Stomach (tissue), 8 donors: ENCODE measurements at regions not wholly inside any gene's neighbourhood (a gene's known extent, or its start where the extent isn't known, plus 50 kb on each side); places are given as distances from the start of the nearest gene placed in this dataset.
A peak's percentile ranks its signal among the peaks of the same experiment; 100 is the strongest.

Experiments
- DNase-seq, 2 donors: peaks; one replicate each; pipeline versions ENCODE4 v3.0.0 to v3.0.0-alpha.2; 2013 to 2019
- H3K27ac ChIP-seq, 5 donors: fragments of 200-600 bp in 4 of 5; sonication (generic) in 4 of 5; one replicate each; pipeline ENCODE4 v1.5.1; 2013 to 2019; ENCODE audit warnings: mild to moderate bottlenecking in 1 of 5, moderate library complexity in 1 of 5
- H3K27me3 ChIP-seq, 3 donors: fragments of 200-600 bp; sonication (generic); one replicate each; pipeline ENCODE4 v1.5.1; 2017 to 2019; ENCODE audit warnings: mixed run types in 1 of 3
- H3K36me3 ChIP-seq, 4 donors: fragments of 200-600 bp; sonication (generic); 1 replicate in 3 of 4; 2 replicates in 1 of 4; pipeline ENCODE4 v1.5.1; 2016 to 2019
- H3K4me1 ChIP-seq, 4 donors: fragments of 200-600 bp; sonication (generic); one replicate each; pipeline ENCODE4 v1.5.1; 2016 to 2019
- H3K4me3 ChIP-seq, 4 donors: fragments of 200-600 bp; sonication (generic) in 3 of 4; one replicate each; pipeline ENCODE4 v1.5.1; 2016 to 2019; ENCODE audit warnings: mild to moderate bottlenecking in 1 of 4
- H3K9me3 ChIP-seq, 4 donors: fragments of 200-600 bp; sonication (generic); one replicate each; pipeline ENCODE4 v1.5.1; 2016 to 2019
- EP300 ChIP-seq: sonication (generic); formaldehyde crosslinking; IDR thresholded peaks from one replicate; pipeline ENCODE4 v1.6.1; 2017; ENCODE audit warnings: antibody characterized with exemption
- POLR2A ChIP-seq, 4 donors: fragments of 450-650 bp; IDR thresholded peaks; one replicate each; pipeline ENCODE4 v1.6.1; 2016; ENCODE audit warnings: antibody characterized with exemption in 4 of 4, control low read depth in 2 of 4, mild to moderate bottlenecking in 1 of 4, moderate library complexity in 1 of 4
- POLR2AphosphoS5 ChIP-seq, 3 donors: sonication (generic); formaldehyde crosslinking; IDR thresholded peaks; one replicate each; pipeline ENCODE4 v1.6.1; 2016; ENCODE audit warnings: antibody characterized with exemption in 3 of 3
- WGBS, 5 donors: extraction: QIAGEN DNeasy Blood & Tissue Kit in 3 of 5; methylation state at CpG; one replicate each; pipeline versions ENCODE4 v1.1.5 to v1.1.7; 2013 to 2018; 5-methylcytosine and 5-hydroxymethylcytosine counted together
- intact Hi-C: fragments of 100-400 bp; cut with DNase I; formaldehyde crosslinking; loops from one replicate; pipeline ENCODE4 v1.15.1; 2023; ENCODE audit warnings: low total_unique reads
- TF ChIP-seq, protein P1 (sequence below), 7 experiments: fragments of 450-650 bp in 4 of 7; fragments of 200-600 bp in 3 of 7; sonication (generic) in 3 of 7; IDR thresholded peaks; one replicate each; pipeline ENCODE4 v1.5.1; 2016 to 2019; ENCODE audit warnings: antibody characterized with exemption in 7 of 7, control low read depth in 2 of 7, mild to moderate bottlenecking in 1 of 7
- donor health status: healthy with polysubstance abuse.
- donor health status: Bipolar disorder and iron deficiency.
- donor health status: healthy.

GRCh38 chr6:113412589-113413357, 444.4 kb upstream of the MARCKS start:
- H3K4me1 ChIP-seq, result peaks cover 0 to 27% (median 12%) of the 10 kb centered on the region in 4 donors
- no peaks in the 10 kb centered on the region for H3K9me3 ChIP-seq
- DNase-seq, result no peak
- no peak overlapping the region for H3K4me3 ChIP-seq
- no peak for TF ChIP-seq POLR2A (IDR thresholded peaks at IDR 0.05)
- TF ChIP-seq, protein P1, sequence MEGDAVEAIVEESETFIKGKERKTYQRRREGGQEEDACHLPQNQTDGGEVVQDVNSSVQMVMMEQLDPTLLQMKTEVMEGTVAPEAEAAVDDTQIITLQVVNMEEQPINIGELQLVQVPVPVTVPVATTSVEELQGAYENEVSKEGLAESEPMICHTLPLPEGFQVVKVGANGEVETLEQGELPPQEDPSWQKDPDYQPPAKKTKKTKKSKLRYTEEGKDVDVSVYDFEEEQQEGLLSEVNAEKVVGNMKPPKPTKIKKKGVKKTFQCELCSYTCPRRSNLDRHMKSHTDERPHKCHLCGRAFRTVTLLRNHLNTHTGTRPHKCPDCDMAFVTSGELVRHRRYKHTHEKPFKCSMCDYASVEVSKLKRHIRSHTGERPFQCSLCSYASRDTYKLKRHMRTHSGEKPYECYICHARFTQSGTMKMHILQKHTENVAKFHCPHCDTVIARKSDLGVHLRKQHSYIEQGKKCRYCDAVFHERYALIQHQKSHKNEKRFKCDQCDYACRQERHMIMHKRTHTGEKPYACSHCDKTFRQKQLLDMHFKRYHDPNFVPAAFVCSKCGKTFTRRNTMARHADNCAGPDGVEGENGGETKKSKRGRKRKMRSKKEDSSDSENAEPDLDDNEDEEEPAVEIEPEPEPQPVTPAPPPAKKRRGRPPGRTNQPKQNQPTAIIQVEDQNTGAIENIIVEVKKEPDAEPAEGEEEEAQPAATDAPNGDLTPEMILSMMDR (IDR thresholded peaks at IDR 0.05), result no peak
- no peak for TF ChIP-seq POLR2AphosphoS5 (IDR thresholded peaks at IDR 0.05)
- no peak for TF ChIP-seq EP300
- H3K27me3 ChIP-seq, result no peaks in the 10 kb centered on the region
- 92 to 99% (median 95%) methylated on average over 1 of the region's 1 CpG for WGBS, 5 donors
- H3K27ac ChIP-seq, result no peak overlapping the region
- H3K36me3 ChIP-seq, result no peaks in the 10 kb centered on the region
- intact Hi-C loops, result no loop called here

DNA sequence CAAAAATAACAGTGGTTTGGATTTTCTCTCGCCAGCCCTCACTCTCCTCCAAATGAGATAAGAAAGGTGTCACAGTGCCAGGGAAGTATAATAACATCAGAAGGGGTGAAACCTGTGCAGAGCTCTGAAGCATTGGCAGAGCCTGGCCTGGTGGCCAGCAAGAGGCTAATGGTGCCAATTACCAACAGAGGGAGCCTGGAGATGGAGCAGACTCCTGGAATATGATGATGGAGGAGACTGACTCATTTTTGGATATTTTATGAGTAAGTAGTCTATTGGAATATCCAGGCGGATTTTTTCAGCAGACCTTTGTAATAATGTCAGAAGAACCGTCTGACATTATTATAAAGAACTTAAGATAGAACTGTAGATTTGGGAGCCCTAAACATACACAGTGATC, 442.6 kb upstream of the MARCKS start:
- Histone ChIP-seq H3K27me3 (no peaks in the 10 kb centered on the region), H3K9me3 (no peaks in the 10 kb centered on the region), H3K36me3 (no peaks in the 10 kb centered on the region), H3K4me3 (no peak overlapping the region), H3K4me1 (peaks cover 0 to 27% (median 12%) of the 10 kb centered on the region in 4 donors), H3K27ac (no peak overlapping the region)
- WGBS, 5 donors, result 21 to 41% (median 25%) methylated on average over 3 of the region's 3 CpGs
- peak; percentile 54 to 59 for DNase-seq
- TF ChIP-seq POLR2AphosphoS5 (IDR thresholded peaks at IDR 0.05) (peak in 1 of 3 donors; percentile 13), POLR2A (IDR thresholded peaks at IDR 0.05) (no peak)
- TF ChIP-seq, protein P1 (IDR thresholded peaks at IDR 0.05), result peak in 5 of 7 experiments; percentile 9 to 57 (median 32)
- intact Hi-C loops, result no loop called here

DNA sequence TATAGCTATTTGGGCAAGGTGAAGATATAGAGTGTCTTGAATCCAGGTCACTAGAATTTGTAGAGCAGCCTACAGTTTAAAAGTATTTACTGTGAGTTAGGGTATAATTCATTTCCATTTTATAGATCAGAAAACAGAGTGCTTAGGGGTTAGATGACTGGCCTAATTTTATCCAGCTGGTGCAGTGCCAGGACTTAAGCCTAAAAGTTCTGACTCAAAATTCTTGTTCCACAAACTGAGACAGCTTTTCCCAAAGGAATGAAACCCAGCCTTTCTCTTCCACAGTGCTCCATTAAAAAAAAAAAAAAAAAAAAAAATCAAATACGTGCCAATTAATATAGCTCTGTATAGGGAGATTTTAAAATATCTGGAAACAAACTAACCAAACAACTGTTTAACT, 441.0 kb upstream of the MARCKS start:
- Histone ChIP-seq H3K4me1 (peaks cover 0 to 16% (median 9%) of the 10 kb centered on the region in 4 donors), H3K36me3 (no peaks in the 10 kb centered on the region), H3K27me3 (no peaks in the 10 kb centered on the region), H3K27ac (no peak overlapping the region), H3K9me3 (no peaks in the 10 kb centered on the region), H3K4me3 (no peak overlapping the region)
- intact Hi-C loops, result no loop called here
- TF ChIP-seq EP300, result no peak
- TF ChIP-seq POLR2A (IDR thresholded peaks at IDR 0.05), result no peak
- TF ChIP-seq POLR2AphosphoS5 (IDR thresholded peaks at IDR 0.05), result no peak
- TF ChIP-seq, protein P1 (IDR thresholded peaks at IDR 0.05), result no peak
- 56 to 89% (median 71%) methylated on average over 1 of the region's 1 CpG for WGBS, 5 donors
- no peak for DNase-seq

- no peaks in the 10 kb centered on the region for H3K4me1 ChIP-seq
- H3K4me3 ChIP-seq, result no peak overlapping the region
- no peaks in the 10 kb centered on the region for H3K36me3 ChIP-seq
- no peak overlapping the region for H3K27ac ChIP-seq
- TF ChIP-seq POLR2AphosphoS5 (IDR thresholded peaks at IDR 0.05), result no peak
- TF ChIP-seq, protein P1 (IDR thresholded peaks at IDR 0.05), result no peak
- no peak for TF ChIP-seq POLR2A (IDR thresholded peaks at IDR 0.05)
- no peak for TF ChIP-seq EP300
- intact Hi-C loops, result no loop called here
- no peaks in the 10 kb centered on the region for H3K9me3 ChIP-seq
- no peaks in the 10 kb centered on the region for H3K27me3 ChIP-seq
- WGBS, 5 donors, result 45 to 65% (median 48%) methylated on average over 1 of the region's 1 CpG
- DNase-seq, result no peak
Observed at GRCh38 chr6:113420290-113420689, 436.9 kb upstream of the MARCKS start.
